Gastrocnemius medialis (tissue), 4 donors: ENCODE measurements at regions not wholly inside any gene's neighbourhood (a gene's known extent, or its start where the extent isn't known, plus 50 kb on each side); places are given as distances from the start of the nearest gene placed in this dataset.
A peak's percentile ranks its signal among the peaks of the same experiment; 100 is the strongest.

Experiments
- ATAC-seq, 2 donors: fragments of 150-250 bp; one replicate each; pipeline ENCODE4 v1.9.1; 2016
- DNase-seq, 2 donors: peaks; one replicate each; pipeline ENCODE4 v3.0.0-alpha.2; 2019
- H3K27ac ChIP-seq, 4 donors: fragments of 200-600 bp; sonication (generic); 1 replicate in 1 of 4; 2 replicates in 3 of 4; pipeline ENCODE4 v1.5.1; 2016 to 2018; ENCODE audit warnings: mild to moderate bottlenecking in 2 of 4, moderate library complexity in 1 of 4
- H3K27me3 ChIP-seq, 3 donors: fragments of 200-600 bp; sonication (generic) in 2 of 3; 1 replicate in 1 of 3; 2 replicates in 2 of 3; pipeline versions ENCODE4 v1.5.1 to v1.6.0; 2016 to 2019; ENCODE audit warnings: mild to moderate bottlenecking in 1 of 3, moderate library complexity in 1 of 3
- H3K36me3 ChIP-seq, 2 donors: fragments of 200-600 bp; sonication (generic) in 1 of 2; one replicate each; pipeline ENCODE4 v1.5.1; 2017 to 2018
- H3K4me1 ChIP-seq, 2 donors: fragments of 200-600 bp; sonication (generic) in 1 of 2; one replicate each; pipeline ENCODE4 v1.5.1; 2016 to 2017; ENCODE audit warnings: mild to moderate bottlenecking in 2 of 2
- H3K4me3 ChIP-seq, 4 donors: fragments of 200-600 bp; sonication (generic) in 3 of 4; 1 replicate in 1 of 4; 2 replicates in 3 of 4; pipeline ENCODE4 v1.5.1; 2016 to 2019; ENCODE audit warnings: mild to moderate bottlenecking in 2 of 4
- H3K9me3 ChIP-seq, 3 donors: fragments of 200-600 bp; sonication (generic) in 2 of 3; 1 replicate in 1 of 3; 2 replicates in 2 of 3; pipeline ENCODE4 v1.5.1; 2016 to 2019
- POLR2A ChIP-seq, 2 donors: fragments of 450-650 bp; IDR thresholded peaks; one replicate each; pipeline ENCODE4 v1.6.1; 2017; ENCODE audit warnings: antibody characterized with exemption in 2 of 2, mild to moderate bottlenecking in 2 of 2, moderate library complexity in 2 of 2
- in situ Hi-C, 4 donors: fragments of 200-750 bp; cut with MboI; loops; one replicate each; pipeline versions ENCODE4 v1.15.0 to v1.8.0; 2017; ENCODE audit warnings: low sequenced_read_pairs in 4 of 4
- intact Hi-C: fragments of 100-400 bp; cut with DNase I; formaldehyde crosslinking; loops from one replicate; pipeline ENCODE4 v1.15.1; 2023; ENCODE audit warnings: low total_unique reads
- TF ChIP-seq, protein P1 (sequence below), 5 experiments: fragments of 450-650 bp in 3 of 5; fragments of 200-600 bp in 2 of 5; sonication (generic) in 2 of 5; IDR thresholded peaks in 4 of 5; conservative IDR thresholded peaks in 1 of 5; 1 replicate in 4 of 5; 2 replicates in 1 of 5; pipeline ENCODE4 v1.5.1; 2016 to 2019; ENCODE audit warnings: antibody characterized with exemption in 5 of 5, mild to moderate bottlenecking in 3 of 5, moderate library complexity in 3 of 5

- TF ChIP-seq, protein P1, sequence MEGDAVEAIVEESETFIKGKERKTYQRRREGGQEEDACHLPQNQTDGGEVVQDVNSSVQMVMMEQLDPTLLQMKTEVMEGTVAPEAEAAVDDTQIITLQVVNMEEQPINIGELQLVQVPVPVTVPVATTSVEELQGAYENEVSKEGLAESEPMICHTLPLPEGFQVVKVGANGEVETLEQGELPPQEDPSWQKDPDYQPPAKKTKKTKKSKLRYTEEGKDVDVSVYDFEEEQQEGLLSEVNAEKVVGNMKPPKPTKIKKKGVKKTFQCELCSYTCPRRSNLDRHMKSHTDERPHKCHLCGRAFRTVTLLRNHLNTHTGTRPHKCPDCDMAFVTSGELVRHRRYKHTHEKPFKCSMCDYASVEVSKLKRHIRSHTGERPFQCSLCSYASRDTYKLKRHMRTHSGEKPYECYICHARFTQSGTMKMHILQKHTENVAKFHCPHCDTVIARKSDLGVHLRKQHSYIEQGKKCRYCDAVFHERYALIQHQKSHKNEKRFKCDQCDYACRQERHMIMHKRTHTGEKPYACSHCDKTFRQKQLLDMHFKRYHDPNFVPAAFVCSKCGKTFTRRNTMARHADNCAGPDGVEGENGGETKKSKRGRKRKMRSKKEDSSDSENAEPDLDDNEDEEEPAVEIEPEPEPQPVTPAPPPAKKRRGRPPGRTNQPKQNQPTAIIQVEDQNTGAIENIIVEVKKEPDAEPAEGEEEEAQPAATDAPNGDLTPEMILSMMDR (IDR thresholded peaks at IDR 0.05 in 4 of 5, conservative IDR thresholded peaks at IDR 0.05 in 1 of 5): no peak
- TF ChIP-seq POLR2A (IDR thresholded peaks at IDR 0.05): no peak
- Histone ChIP-seq H3K36me3 (no peaks in the 10 kb centered on the region), H3K4me3 (no peak overlapping the region), H3K9me3 (no peaks in the 10 kb centered on the region), H3K27me3 (no peaks in the 10 kb centered on the region), H3K27ac (no peak overlapping the region), H3K4me1 (no peaks in the 10 kb centered on the region)
- in situ Hi-C loops: no loop called here
- no peak for ATAC-seq
- intact Hi-C loops: no loop called here
- DNase-seq: no peak
These were observed 144.7 kb upstream of the LYZL1 start for GRCh38 chr10:29144126-29144525.

- H3K27me3 ChIP-seq: no peaks in the 10 kb centered on the region
- in situ Hi-C loops (no loop called here), intact Hi-C loops (no loop called here)
- H3K36me3 ChIP-seq: no peaks in the 10 kb centered on the region
- no peak for DNase-seq
- peaks cover 0 to 7% of the 10 kb centered on the region in 2 donors for H3K4me1 ChIP-seq
- no peak for ATAC-seq
- no peak overlapping the region for H3K27ac ChIP-seq
- H3K9me3 ChIP-seq: no peaks in the 10 kb centered on the region
- no peak overlapping the region for H3K4me3 ChIP-seq
- TF ChIP-seq, protein P1 (IDR thresholded peaks at IDR 0.05 in 4 of 5, conservative IDR thresholded peaks at IDR 0.05 in 1 of 5): no peak
- no peak for TF ChIP-seq POLR2A (IDR thresholded peaks at IDR 0.05)
These were observed 142.4 kb upstream of the LYZL1 start for GRCh38 chr10:29146311-29147100.

- no peak overlapping the region for H3K27ac ChIP-seq
These were observed 138.9 kb upstream of the LYZL1 start for GRCh38 chr10:29150010-29150409.

DNA sequence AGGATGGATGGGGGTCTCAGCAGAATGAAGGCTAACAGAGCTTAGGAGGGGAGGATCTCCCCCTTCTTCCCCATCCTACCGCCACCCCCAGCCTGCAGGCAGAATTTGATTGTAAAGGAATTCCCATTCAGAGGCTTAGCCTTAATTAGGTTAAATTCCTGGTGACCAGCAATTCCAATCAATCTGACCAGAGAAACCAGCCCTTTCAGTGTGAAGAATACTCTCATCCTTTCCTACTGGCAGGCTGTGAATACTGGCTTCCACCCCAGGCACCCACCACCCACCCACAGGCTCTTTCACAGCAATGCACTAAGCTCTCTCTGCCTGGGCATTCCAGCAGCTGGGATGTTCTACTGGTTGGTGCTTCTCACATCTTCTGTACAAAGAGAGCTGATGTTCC lies 137.9 kb upstream of the LYZL1 start:
- ATAC-seq (no peak), DNase-seq (no peak)
- Histone ChIP-seq H3K27ac (no peak overlapping the region), H3K9me3 (no peaks in the 10 kb centered on the region), H3K27me3 (no peaks in the 10 kb centered on the region), H3K4me1 (peaks cover 0 to 7% of the 10 kb centered on the region in 2 donors), H3K4me3 (no peak overlapping the region), H3K36me3 (no peaks in the 10 kb centered on the region)
- TF ChIP-seq, protein P1 (IDR thresholded peaks at IDR 0.05 in 4 of 5, conservative IDR thresholded peaks at IDR 0.05 in 1 of 5): no peak
- no peak for TF ChIP-seq POLR2A (IDR thresholded peaks at IDR 0.05)
- intact Hi-C loops: no loop called here
- in situ Hi-C loops: no loop called here

More at GRCh38 chr10:29150010-29150409, 138.9 kb upstream of the LYZL1 start:
- intact Hi-C loops: no loop called here
- in situ Hi-C loops: no loop called here
- Histone ChIP-seq H3K4me1 (peaks cover 0 to 7% of the 10 kb centered on the region in 2 donors), H3K36me3 (no peaks in the 10 kb centered on the region), H3K9me3 (no peaks in the 10 kb centered on the region), H3K27me3 (no peaks in the 10 kb centered on the region), H3K4me3 (no peak overlapping the region)
- TF ChIP-seq POLR2A (IDR thresholded peaks at IDR 0.05): no peak
- TF ChIP-seq, protein P1 (IDR thresholded peaks at IDR 0.05 in 4 of 5, conservative IDR thresholded peaks at IDR 0.05 in 1 of 5): no peak
- DNase-seq: peak in 1 of 2 donors; percentile 36
- peak in 1 of 2 donors; percentile 69 for ATAC-seq
